Panc1 (cell line): ENCODE measurements at regions not wholly inside any gene's neighbourhood (a gene's known extent, or its start where the extent isn't known, plus 50 kb on each side); places are given as distances from the start of the nearest gene placed in this dataset.

Experiments used
- ATAC-seq: fragments of 200-7000 bp; cut with Tn5 transposase; 2 replicates; pipeline ENCODE4 v1.9.1; 2020; ENCODE audit warnings: mild to moderate bottlenecking, moderate library complexity
- BruUV-seq: library from RNA; stranded (reverse); fragments of 400-500 nt; replicated peaks from 2 replicates; lab custom pipeline; 2021; lab: Mats Ljungman, UMichigan
- CTCF ChIA-PET: fragments of 300-600 bp; sonication (Branson Sonifier 250); formaldehyde crosslinking; loops from one replicate; lab custom pipeline; 2022; ENCODE audit warnings: antibody characterized with exemption; lab: Charles Lee
- POLR2A ChIA-PET: fragments of 300-600 bp; sonication (Branson Sonifier 250); formaldehyde crosslinking; loops from one replicate; lab custom pipeline; 2022; ENCODE audit warnings: antibody characterized with exemption; lab: Charles Lee
- DNase-seq: peaks from one replicate; pipeline ENCODE4 v3.0.0-alpha.2; 2010; ENCODE audit warnings: low read depth, low spot score
- H3K27ac ChIP-seq: 2 replicates; pipeline ENCODE4 v1.5.1; 2011; ENCODE audit warnings: mild to moderate bottlenecking, low read length, inconsistent platforms
- H3K27me3 ChIP-seq: fragments of 200-500 bp; sonication (Bioruptor generic); 2 replicates; pipeline ENCODE4 v1.6.0; 2014; ENCODE audit warnings: low read length, inconsistent platforms; ENCODE audit not compliant: control insufficient read depth, insufficient read depth
- H3K36me3 ChIP-seq: fragments of 200-500 bp; sonication (Bioruptor generic); 2 replicates; pipeline ENCODE4 v1.5.1; 2014; ENCODE audit warnings: inconsistent platforms, mild to moderate bottlenecking, low read length, moderate library complexity; ENCODE audit not compliant: control insufficient read depth, insufficient read depth
- H3K4me1 ChIP-seq: 2 replicates; pipeline ENCODE4 v1.5.1; 2011; ENCODE audit warnings: inconsistent platforms, mild to moderate bottlenecking, low read length, moderate library complexity; ENCODE audit not compliant: control insufficient read depth, insufficient read depth
- H3K4me3 ChIP-seq, 2 experiments: 2 replicates each; pipeline ENCODE4 v1.5.1; 2011 to 2012; ENCODE audit warnings: low read depth in 2 of 2, low read length in 2 of 2, mild to moderate bottlenecking in 2 of 2, inconsistent platforms in 1 of 2, moderate library complexity in 1 of 2
- H3K9me3 ChIP-seq: fragments of 200-500 bp; sonication (Bioruptor generic); 2 replicates; pipeline ENCODE4 v1.5.1; 2014; ENCODE audit warnings: low read depth, mild to moderate bottlenecking, inconsistent platforms, low read length, moderate library complexity; ENCODE audit not compliant: control insufficient read depth, insufficient read depth
- CTCF ChIP-seq: fragments of 450-650 bp; IDR thresholded peaks from 2 replicates; pipeline ENCODE4 v1.5.1; 2017; ENCODE audit warnings: mild to moderate bottlenecking
- POLR2AphosphoS5 ChIP-seq: IDR thresholded peaks from 2 replicates; pipeline ENCODE4 v1.6.1; 2012; ENCODE audit warnings: mild to moderate bottlenecking, low read depth, low read length, moderate library complexity
- REST ChIP-seq, 2 experiments: IDR thresholded peaks; 2 replicates each; pipeline ENCODE4 v1.6.1; 2011 to 2012; ENCODE audit warnings: low read depth in 2 of 2, control low read depth in 1 of 2, low read length in 1 of 2, mild to moderate bottlenecking in 1 of 2, moderate library complexity in 1 of 2; ENCODE audit not compliant: insufficient read depth in 1 of 2
- SIN3A ChIP-seq: IDR thresholded peaks from 2 replicates; pipeline ENCODE4 v1.6.1; 2012; ENCODE audit warnings: low read depth, mild to moderate bottlenecking, low read length, moderate library complexity, borderline replicate concordance; ENCODE audit not compliant: insufficient read depth
- TCF7L2 ChIP-seq: IDR thresholded peaks from 2 replicates; pipeline ENCODE4 v1.6.1; 2011; ENCODE audit warnings: mild to moderate bottlenecking, low read depth, low read length, inconsistent platforms
- in situ Hi-C: cut with HindIII; loops from 2 replicates; pipeline ENCODE4 v1.10.0; 2016; ENCODE audit warnings: low sequenced_read_pairs, low pct_unique_long_range_greater_than_20kb
- intact Hi-C: fragments of 100-400 bp; cut with micrococcal nuclease; formaldehyde crosslinking; loops from one replicate; pipeline ENCODE4 v1.10.0; 2022; ENCODE audit not compliant: unreplicated experiment

- H3K4me1 ChIP-seq = no peaks in the 10 kb centered on the region
- ATAC-seq (no peak), DNase-seq (no peak)
- in situ Hi-C loops = no loop called here
- H3K27me3 ChIP-seq = no peaks in the 10 kb centered on the region
- no TSS peak for BruUV-seq
- H3K27ac ChIP-seq = no peak overlapping the region
- TF ChIP-seq POLR2AphosphoS5 (no peak), CTCF (no peak), REST (IDR thresholded peaks at IDR 0.05; ENCODE audit: insufficient read depth in 1 of 2, low read depth in 2 of 2, low read length in 1 of 2) (no peak), TCF7L2 (no peak), SIN3A (no peak)
- ChIA-PET POLR2A (no interaction called here), CTCF (no interaction called here)
- intact Hi-C loops = loop anchor here (10.0 kb wide), 1 partner anchor 54 kb away; no protein-coding TSS in a partner anchor
- H3K9me3 ChIP-seq = no peaks in the 10 kb centered on the region
- no peak overlapping the region for H3K4me3 ChIP-seq
- H3K36me3 ChIP-seq = no peaks in the 10 kb centered on the region
Observed at GRCh38 chr11:101718402-101718801, 134.6 kb upstream of the TRPC6 start.

- no peaks in the 10 kb centered on the region for H3K9me3 ChIP-seq
- no peaks in the 10 kb centered on the region for H3K36me3 ChIP-seq
- H3K4me1 ChIP-seq = no peaks in the 10 kb centered on the region
- no peak for TF ChIP-seq REST (IDR thresholded peaks at IDR 0.05; ENCODE audit: insufficient read depth in 1 of 2, low read depth in 2 of 2, low read length in 1 of 2)
- no peak for TF ChIP-seq CTCF
- no peak for TF ChIP-seq SIN3A
- TF ChIP-seq POLR2AphosphoS5 = no peak
- no peak for TF ChIP-seq TCF7L2
- DNase-seq (no peak), ATAC-seq (no peak)
- BruUV-seq = no TSS peak
- no peaks in the 10 kb centered on the region for H3K27me3 ChIP-seq
- in situ Hi-C loops = no loop called here
- POLR2A ChIA-PET = no interaction called here
- intact Hi-C loops = loop anchor here (10.0 kb wide), 1 partner anchor 53 kb away; no protein-coding TSS in a partner anchor
- no peak overlapping the region for H3K27ac ChIP-seq
- H3K4me3 ChIP-seq = no peak overlapping the region
- CTCF ChIA-PET = no interaction called here
Observed at GRCh38 chr11:101717619-101718018, 133.8 kb upstream of the TRPC6 start.
